HCT116 (cell line): ENCODE measurements at regions not wholly inside any gene's neighbourhood (a gene's known extent, or its start where the extent isn't known, plus 50 kb on each side); places are given as distances from the start of the nearest gene placed in this dataset.

Experiments
- ATAC-seq: fragments of 200-7000 bp; cut with Tn5 transposase; 2 replicates; pipeline ENCODE4 v1.9.1; 2020; ENCODE audit warnings: mild to moderate bottlenecking, moderate library complexity
- BruUV-seq: library from RNA; stranded (reverse); fragments of 400-500 nt; replicated peaks from 2 replicates; lab custom pipeline; 2021; lab: Mats Ljungman, UMichigan
- CTCF ChIA-PET: fragments of 300-600 bp; sonication (Branson Sonifier 250); formaldehyde crosslinking; loops from one replicate; lab custom pipeline; 2021; ENCODE audit warnings: antibody characterized with exemption; lab: Charles Lee
- POLR2A ChIA-PET: fragments of 300-600, 350-600 bp; sonication (Branson Sonifier 250); formaldehyde crosslinking; loops from one replicate; lab custom pipeline; 2021; ENCODE audit warnings: antibody characterized with exemption; lab: Charles Lee
- RAD21 ChIA-PET, 2 experiments: fragments of 300-600 bp; sonication (Branson Sonifier 250); formaldehyde crosslinking; loops; one replicate each; lab custom pipeline; 2023; ENCODE audit warnings: low total read pairs in 2 of 2; ENCODE audit not compliant: uncharacterized antibody in 2 of 2, unreplicated experiment in 2 of 2, low non-redundant PET in 1 of 2; lab: Charles Lee
- DNase-seq: peaks from one replicate; pipeline ENCODE4 v3.0.0-alpha.2; 2010; ENCODE audit warnings: low read depth, low spot score
- H2AFZ ChIP-seq: fragments of 200-600 bp; shearing (Covaris generic), sonication (generic); 2 replicates; pipeline ENCODE4 v1.6.1; 2017; ENCODE audit warnings: low read depth, mixed run types, mixed read lengths, antibody characterized with exemption, low read length; ENCODE audit not compliant: poor library complexity, severe bottlenecking
- H3K27ac ChIP-seq: 2 replicates; pipeline ENCODE4 v1.5.1; 2012; ENCODE audit warnings: low read depth, low read length
- H3K27me3 ChIP-seq: fragments of 200-600 bp; sonication (generic); 2 replicates; pipeline ENCODE4 v1.6.1; 2016; ENCODE audit warnings: mixed run types, low read length, mixed read lengths; ENCODE audit not compliant: insufficient read depth
- H3K36me3 ChIP-seq, 2 experiments: fragments of 200-500 bp in 1 of 2; fragments of 200-600 bp in 1 of 2; sonication (Bioruptor generic) in 1 of 2; sonication (generic) in 1 of 2; 2 replicates each; pipeline versions ENCODE4 v1.5.1 to v1.6.1; 2014 to 2016; ENCODE audit warnings: low read length in 2 of 2, inconsistent platforms in 1 of 2, mixed read lengths in 1 of 2, mixed run types in 1 of 2; ENCODE audit not compliant: insufficient read depth in 2 of 2, control insufficient read depth in 1 of 2
- H3K4me1 ChIP-seq, 2 experiments: fragments of 200-600 bp in 1 of 2; sonication (generic) in 1 of 2; 2 replicates each; pipeline versions ENCODE4 v1.5.1 to v1.6.1; 2012 to 2017; ENCODE audit warnings: low read length in 2 of 2, inconsistent platforms in 1 of 2, mild to moderate bottlenecking in 1 of 2, mixed read lengths in 1 of 2, mixed run types in 1 of 2, moderate library complexity in 1 of 2; ENCODE audit not compliant: insufficient read depth in 2 of 2, control insufficient read depth in 1 of 2
- H3K4me2 ChIP-seq: fragments of 200-600 bp; sonication (generic); 2 replicates; pipeline ENCODE4 v1.6.1; 2017; ENCODE audit warnings: mixed run types, low read length, mixed read lengths
- H3K4me3 ChIP-seq, 2 experiments: fragments of 200-600 bp in 1 of 2; sonication (generic) in 1 of 2; replicated peaks in 1 of 2; 2 replicates each; pipeline ENCODE4 v1.5.1; 2011 to 2016; ENCODE audit warnings: low read length in 2 of 2, control low read depth in 1 of 2, low read depth in 1 of 2, mild to moderate bottlenecking in 1 of 2, mixed read lengths in 1 of 2, mixed run types in 1 of 2
- H3K79me2 ChIP-seq: fragments of 200-600 bp; sonication (generic); 2 replicates; pipeline ENCODE4 v1.6.1; 2017; ENCODE audit warnings: mild to moderate bottlenecking, mixed run types, low read length, moderate library complexity, mixed read lengths; ENCODE audit not compliant: insufficient read depth
- H3K9ac ChIP-seq: fragments of 200-600 bp; sonication (generic); 2 replicates; pipeline ENCODE4 v1.6.1; 2016; ENCODE audit warnings: low read length, mixed read lengths
- H3K9me2 ChIP-seq: fragments of 200-600 bp; sonication (generic), shearing (Covaris generic); 2 replicates; pipeline ENCODE4 v1.6.1; 2017; ENCODE audit warnings: mixed run types, mild to moderate bottlenecking, moderate library complexity; ENCODE audit not compliant: insufficient read depth
- H3K9me3 ChIP-seq, 2 experiments: fragments of 200-500 bp in 1 of 2; fragments of 200-600 bp in 1 of 2; sonication (Bioruptor generic) in 1 of 2; sonication (generic) in 1 of 2; 2 replicates each; pipeline ENCODE4 v1.6.1; 2014 to 2017; ENCODE audit warnings: low read length in 2 of 2, mixed read lengths in 2 of 2, inconsistent platforms in 1 of 2, low read depth in 1 of 2, mild to moderate bottlenecking in 1 of 2, mixed run types in 1 of 2, moderate library complexity in 1 of 2; ENCODE audit not compliant: control insufficient read depth in 1 of 2, insufficient read depth in 1 of 2
- H4K20me1 ChIP-seq: fragments of 200-600 bp; sonication (generic), shearing (Covaris generic); 2 replicates; pipeline ENCODE4 v1.6.1; 2017; ENCODE audit warnings: mixed run types, mild to moderate bottlenecking, moderate library complexity; ENCODE audit not compliant: insufficient read depth
- CBX3 ChIP-seq: IDR thresholded peaks from 2 replicates; pipeline ENCODE4 v1.6.1; 2012; ENCODE audit warnings: low read depth
- CEBPB ChIP-seq: IDR thresholded peaks from 2 replicates; pipeline ENCODE4 v1.6.1; 2012; ENCODE audit warnings: low read depth
- EGR1 ChIP-seq: IDR thresholded peaks from 2 replicates; pipeline ENCODE4 v1.6.1; 2012; ENCODE audit warnings: low read depth
- EZH2phosphoT487 ChIP-seq: fragments of 200-600 bp; IDR thresholded peaks from 2 replicates; pipeline ENCODE4 v1.6.1; 2018; ENCODE audit warnings: antibody characterized with exemption, borderline replicate concordance
- JUND ChIP-seq: IDR thresholded peaks from 2 replicates; pipeline ENCODE4 v1.6.1; 2012
- POLR2A ChIP-seq: IDR thresholded peaks from 2 replicates; pipeline ENCODE4 v1.7.0; 2011; ENCODE audit warnings: borderline replicate concordance; ENCODE audit not compliant: insufficient read depth, insufficient read length; ENCODE audit errors: extremely low read depth
- RAD21 ChIP-seq: IDR thresholded peaks from 2 replicates; pipeline ENCODE4 v1.6.1; 2012; ENCODE audit warnings: low read depth, mild to moderate bottlenecking
- SIN3A ChIP-seq: IDR thresholded peaks from 2 replicates; pipeline ENCODE4 v1.6.1; 2012; ENCODE audit warnings: low read depth
- SP1 ChIP-seq: IDR thresholded peaks from 2 replicates; pipeline ENCODE4 v1.6.1; 2012; ENCODE audit warnings: low read depth
- SRF ChIP-seq: IDR thresholded peaks from 2 replicates; pipeline ENCODE4 v1.6.1; 2012; ENCODE audit warnings: low read depth
- YY1 ChIP-seq: IDR thresholded peaks from 2 replicates; pipeline ENCODE4 v1.6.1; 2011; ENCODE audit warnings: low read length, low read depth, moderate library complexity, mild to moderate bottlenecking; ENCODE audit not compliant: insufficient replicate concordance; ENCODE audit errors: extremely low read depth
- ZFX ChIP-seq: fragments of 450-650 bp; IDR thresholded peaks from 2 replicates; pipeline ENCODE4 v1.6.1; 2017
- ZNF274 ChIP-seq: fragments of 200-500 bp; sonication (Bioruptor generic); IDR thresholded peaks from 2 replicates; pipeline ENCODE4 v1.6.1; 2014; ENCODE audit warnings: mild to moderate bottlenecking, low read depth, low read length, inconsistent platforms
- intact Hi-C: fragments of 100-400 bp; cut with micrococcal nuclease; formaldehyde crosslinking; loops from 2 replicates; pipeline ENCODE4 v1.10.0; 2022
- TF ChIP-seq, protein P1 (sequence below): IDR thresholded peaks from 2 replicates; pipeline ENCODE4 v1.6.1; 2011; ENCODE audit warnings: mild to moderate bottlenecking, low read length, moderate library complexity; ENCODE audit not compliant: insufficient replicate concordance; ENCODE audit errors: extremely low read depth
- TF ChIP-seq, protein P2 (sequence below), 3 experiments: fragments of 200-600 bp in 1 of 3; sonication (generic) in 1 of 3; IDR thresholded peaks in 2 of 3; conservative IDR thresholded peaks in 1 of 3; 2 replicates each; pipeline ENCODE4 v1.5.1; 2012 to 2017; ENCODE audit warnings: low read depth in 2 of 3, low read length in 2 of 3, antibody characterized with exemption in 1 of 3, borderline replicate concordance in 1 of 3, control low read depth in 1 of 3, mild to moderate bottlenecking in 1 of 3, mixed read lengths in 1 of 3, mixed run types in 1 of 3, moderate library complexity in 1 of 3; ENCODE audit not compliant: insufficient read depth in 1 of 3
- TF ChIP-seq, protein P3 (sequence below): IDR thresholded peaks from 2 replicates; pipeline ENCODE4 v1.6.1; 2012; ENCODE audit warnings: low read depth
- TF ChIP-seq, protein P4 (sequence below): IDR thresholded peaks from 2 replicates; pipeline ENCODE4 v1.6.1; 2012
- TF ChIP-seq, protein P5 (sequence below): IDR thresholded peaks from 2 replicates; pipeline ENCODE4 v1.6.1; 2012

DNA sequence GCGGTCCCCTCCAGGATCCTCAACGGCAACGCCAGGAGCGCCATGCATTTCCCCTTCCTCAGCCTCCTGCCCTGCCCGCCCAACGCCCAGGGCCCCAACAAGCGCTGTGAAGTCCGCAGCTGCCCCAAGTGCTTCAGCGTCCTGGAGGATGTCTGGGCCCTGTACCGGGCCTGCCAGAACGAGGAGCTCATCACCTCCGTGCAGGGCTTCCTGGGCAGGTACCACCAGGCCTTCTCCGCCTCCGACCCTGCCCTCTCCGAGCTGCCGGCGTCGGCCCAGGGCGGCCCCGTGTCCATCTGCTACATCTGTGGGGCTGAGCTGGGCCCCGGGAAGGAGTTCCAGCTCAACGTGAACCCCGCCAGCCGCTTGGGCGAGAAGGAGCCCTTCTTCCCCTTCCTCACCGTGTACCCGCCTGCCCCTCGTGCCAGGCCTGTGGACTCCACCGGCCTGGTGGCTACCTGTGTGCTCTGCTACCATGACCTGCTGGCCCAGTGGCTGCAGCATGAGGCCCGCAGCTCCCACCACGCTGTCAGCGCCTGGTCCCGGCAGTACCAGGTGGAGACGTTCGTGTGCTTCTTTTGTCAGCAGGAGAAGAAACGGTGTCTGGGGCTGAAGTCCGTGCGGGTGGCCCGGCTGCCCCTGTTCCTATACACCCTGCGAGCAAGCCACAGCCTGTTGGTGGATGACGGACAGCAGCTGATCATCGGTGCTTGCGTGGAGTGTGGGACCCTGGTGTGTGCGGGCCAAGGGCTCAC lies 58.9 kb upstream of the CIBAR2 start:
- Histone ChIP-seq H3K4me1 (peaks cover 49 to 69% of the 10 kb centered on the region in 2 experiments), H3K4me3 (peak overlapping the region in 1 of 2 experiments; percentile 40; a peak in 1 of 4 replicates), H3K4me2 (peak overlapping the region; percentile 74), H3K9me2 (no peaks in the 10 kb centered on the region), H3K27ac (no peak overlapping the region; the same call in 1 of the 2 replicates), H4K20me1 (no peaks in the 10 kb centered on the region), H3K9ac (no peak overlapping the region), H3K36me3 (no peaks in the 10 kb centered on the region), H3K27me3 (no peaks in the 10 kb centered on the region), H3K9me3 (no peaks in the 10 kb centered on the region), H3K79me2 (peaks cover 50% of the 10 kb centered on the region), H2AFZ (no peak overlapping the region)
- DNase-seq, result no peak
- BruUV-seq, result no TSS peak
- RAD21 ChIA-PET, result interaction anchor here in 1 of 2 experiments (0.6 kb wide), 1 partner anchor 64 kb away, joined by 3 read pairs; no protein-coding TSS in a partner anchor
- TF ChIP-seq SIN3A (no peak), ZFX (no peak), RAD21 (no peak), POLR2A (no peak), YY1 (no peak), JUND (no peak), SRF (no peak), CEBPB (no peak), EZH2phosphoT487 (no peak), CBX3 (no peak), SP1 (no peak), EGR1 (no peak), ZNF274 (no peak)
- TF ChIP-seq, protein P1, sequence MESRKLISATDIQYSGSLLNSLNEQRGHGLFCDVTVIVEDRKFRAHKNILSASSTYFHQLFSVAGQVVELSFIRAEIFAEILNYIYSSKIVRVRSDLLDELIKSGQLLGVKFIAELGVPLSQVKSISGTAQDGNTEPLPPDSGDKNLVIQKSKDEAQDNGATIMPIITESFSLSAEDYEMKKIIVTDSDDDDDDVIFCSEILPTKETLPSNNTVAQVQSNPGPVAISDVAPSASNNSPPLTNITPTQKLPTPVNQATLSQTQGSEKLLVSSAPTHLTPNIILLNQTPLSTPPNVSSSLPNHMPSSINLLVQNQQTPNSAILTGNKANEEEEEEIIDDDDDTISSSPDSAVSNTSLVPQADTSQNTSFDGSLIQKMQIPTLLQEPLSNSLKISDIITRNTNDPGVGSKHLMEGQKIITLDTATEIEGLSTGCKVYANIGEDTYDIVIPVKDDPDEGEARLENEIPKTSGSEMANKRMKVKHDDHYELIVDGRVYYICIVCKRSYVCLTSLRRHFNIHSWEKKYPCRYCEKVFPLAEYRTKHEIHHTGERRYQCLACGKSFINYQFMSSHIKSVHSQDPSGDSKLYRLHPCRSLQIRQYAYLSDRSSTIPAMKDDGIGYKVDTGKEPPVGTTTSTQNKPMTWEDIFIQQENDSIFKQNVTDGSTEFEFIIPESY, result no peak
- TF ChIP-seq, protein P2, sequence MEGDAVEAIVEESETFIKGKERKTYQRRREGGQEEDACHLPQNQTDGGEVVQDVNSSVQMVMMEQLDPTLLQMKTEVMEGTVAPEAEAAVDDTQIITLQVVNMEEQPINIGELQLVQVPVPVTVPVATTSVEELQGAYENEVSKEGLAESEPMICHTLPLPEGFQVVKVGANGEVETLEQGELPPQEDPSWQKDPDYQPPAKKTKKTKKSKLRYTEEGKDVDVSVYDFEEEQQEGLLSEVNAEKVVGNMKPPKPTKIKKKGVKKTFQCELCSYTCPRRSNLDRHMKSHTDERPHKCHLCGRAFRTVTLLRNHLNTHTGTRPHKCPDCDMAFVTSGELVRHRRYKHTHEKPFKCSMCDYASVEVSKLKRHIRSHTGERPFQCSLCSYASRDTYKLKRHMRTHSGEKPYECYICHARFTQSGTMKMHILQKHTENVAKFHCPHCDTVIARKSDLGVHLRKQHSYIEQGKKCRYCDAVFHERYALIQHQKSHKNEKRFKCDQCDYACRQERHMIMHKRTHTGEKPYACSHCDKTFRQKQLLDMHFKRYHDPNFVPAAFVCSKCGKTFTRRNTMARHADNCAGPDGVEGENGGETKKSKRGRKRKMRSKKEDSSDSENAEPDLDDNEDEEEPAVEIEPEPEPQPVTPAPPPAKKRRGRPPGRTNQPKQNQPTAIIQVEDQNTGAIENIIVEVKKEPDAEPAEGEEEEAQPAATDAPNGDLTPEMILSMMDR (IDR thresholded peaks at IDR 0.05 in 2 of 3, conservative IDR thresholded peaks at IDR 0.05 in 1 of 3; ENCODE audit: borderline replicate concordance in 1 of 3, insufficient read depth in 1 of 3, low read depth in 2 of 3, low read length in 2 of 3), result no peak
- TF ChIP-seq, protein P3, sequence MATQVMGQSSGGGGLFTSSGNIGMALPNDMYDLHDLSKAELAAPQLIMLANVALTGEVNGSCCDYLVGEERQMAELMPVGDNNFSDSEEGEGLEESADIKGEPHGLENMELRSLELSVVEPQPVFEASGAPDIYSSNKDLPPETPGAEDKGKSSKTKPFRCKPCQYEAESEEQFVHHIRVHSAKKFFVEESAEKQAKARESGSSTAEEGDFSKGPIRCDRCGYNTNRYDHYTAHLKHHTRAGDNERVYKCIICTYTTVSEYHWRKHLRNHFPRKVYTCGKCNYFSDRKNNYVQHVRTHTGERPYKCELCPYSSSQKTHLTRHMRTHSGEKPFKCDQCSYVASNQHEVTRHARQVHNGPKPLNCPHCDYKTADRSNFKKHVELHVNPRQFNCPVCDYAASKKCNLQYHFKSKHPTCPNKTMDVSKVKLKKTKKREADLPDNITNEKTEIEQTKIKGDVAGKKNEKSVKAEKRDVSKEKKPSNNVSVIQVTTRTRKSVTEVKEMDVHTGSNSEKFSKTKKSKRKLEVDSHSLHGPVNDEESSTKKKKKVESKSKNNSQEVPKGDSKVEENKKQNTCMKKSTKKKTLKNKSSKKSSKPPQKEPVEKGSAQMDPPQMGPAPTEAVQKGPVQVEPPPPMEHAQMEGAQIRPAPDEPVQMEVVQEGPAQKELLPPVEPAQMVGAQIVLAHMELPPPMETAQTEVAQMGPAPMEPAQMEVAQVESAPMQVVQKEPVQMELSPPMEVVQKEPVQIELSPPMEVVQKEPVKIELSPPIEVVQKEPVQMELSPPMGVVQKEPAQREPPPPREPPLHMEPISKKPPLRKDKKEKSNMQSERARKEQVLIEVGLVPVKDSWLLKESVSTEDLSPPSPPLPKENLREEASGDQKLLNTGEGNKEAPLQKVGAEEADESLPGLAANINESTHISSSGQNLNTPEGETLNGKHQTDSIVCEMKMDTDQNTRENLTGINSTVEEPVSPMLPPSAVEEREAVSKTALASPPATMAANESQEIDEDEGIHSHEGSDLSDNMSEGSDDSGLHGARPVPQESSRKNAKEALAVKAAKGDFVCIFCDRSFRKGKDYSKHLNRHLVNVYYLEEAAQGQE, result no peak
- TF ChIP-seq, protein P4, sequence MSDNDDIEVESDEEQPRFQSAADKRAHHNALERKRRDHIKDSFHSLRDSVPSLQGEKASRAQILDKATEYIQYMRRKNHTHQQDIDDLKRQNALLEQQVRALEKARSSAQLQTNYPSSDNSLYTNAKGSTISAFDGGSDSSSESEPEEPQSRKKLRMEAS, result no peak
- TF ChIP-seq, protein P5, sequence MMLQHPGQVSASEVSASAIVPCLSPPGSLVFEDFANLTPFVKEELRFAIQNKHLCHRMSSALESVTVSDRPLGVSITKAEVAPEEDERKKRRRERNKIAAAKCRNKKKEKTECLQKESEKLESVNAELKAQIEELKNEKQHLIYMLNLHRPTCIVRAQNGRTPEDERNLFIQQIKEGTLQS, result no peak
- no peak for ATAC-seq
- intact Hi-C loops, result loop anchor here (5.0 kb wide), 1 partner anchor 66 kb away; no protein-coding TSS in a partner anchor
- POLR2A ChIA-PET, result no interaction called here
- CTCF ChIA-PET, result interaction anchor here (1.0 to 2.4 kb wide), 5 partner anchors 9 to 56 kb away, joined by 3 to 10 read pairs (median 5); no protein-coding TSS in a partner anchor
